ENCODE measurements at regions not wholly inside any gene's neighbourhood (a gene's known extent, or its start where the extent isn't known, plus 50 kb on each side); places are given as distances from the start of the nearest gene placed in this dataset.
"Not testable (repeated sequence)": the region's sequence is repeated elsewhere in the genome, so short reads cannot be mapped to it uniquely, and the experiment has no call there.

DNA sequence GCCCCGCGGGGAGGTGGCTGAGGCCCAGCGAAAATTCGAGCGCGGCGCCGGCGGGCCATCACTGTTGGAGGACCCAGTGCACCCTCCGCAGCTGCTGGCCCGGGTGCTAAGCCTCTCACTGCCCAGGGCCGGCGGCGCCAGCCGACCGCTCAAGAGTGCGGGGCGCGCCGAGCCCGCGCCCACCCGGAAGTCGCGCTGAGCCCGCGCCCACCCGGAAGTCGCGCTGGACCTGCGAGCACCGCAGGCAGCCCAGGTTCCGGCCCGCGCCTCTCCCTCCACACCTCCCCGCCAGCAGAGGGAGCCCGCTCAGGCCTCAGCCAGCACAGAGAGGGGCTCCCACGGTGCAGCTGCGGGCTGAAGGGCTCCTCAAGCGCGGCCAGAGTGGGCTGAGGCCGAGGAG, 165.5 kb upstream of the BDP1 start:
- not testable (repeated sequence) for H3K4me3 Mint-ChIP-seq; H3K36me3 Mint-ChIP-seq; ATAC-seq (ENCODE audit: low read depth); H3K4me1 Mint-ChIP-seq; H3K27ac Mint-ChIP-seq; H3K27me3 Mint-ChIP-seq; H3K9me3 Mint-ChIP-seq
- DNase-seq (ENCODE audit: low spot score in 2 of 2) = peak; percentile 62 to 72

DNA sequence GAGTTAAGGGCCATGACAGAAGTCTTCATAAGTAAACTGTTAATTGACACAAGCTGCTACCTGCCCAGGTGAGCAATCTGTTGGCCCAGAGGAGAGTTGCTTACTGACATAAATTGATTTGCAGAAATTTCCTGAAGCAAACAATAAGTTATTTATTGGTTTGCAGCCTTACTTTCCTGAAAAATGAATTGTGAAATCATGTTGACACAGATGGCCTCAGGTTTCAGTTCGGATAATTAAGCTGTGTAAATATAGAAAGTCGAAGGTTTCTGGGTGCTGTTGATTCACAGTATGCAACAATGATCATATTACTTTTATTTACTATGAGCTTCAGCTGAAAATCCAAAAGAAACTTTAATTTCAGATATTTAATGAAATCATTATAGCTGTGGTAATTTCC, 164.5 kb upstream of the BDP1 start:
- H3K4me1 Mint-ChIP-seq; DNase-seq (ENCODE audit: low spot score in 2 of 2); H3K27me3 Mint-ChIP-seq; H3K9me3 Mint-ChIP-seq; H3K27ac Mint-ChIP-seq; ATAC-seq (ENCODE audit: low read depth); H3K4me3 Mint-ChIP-seq; H3K36me3 Mint-ChIP-seq: not testable (repeated sequence)

Measured in memory B cell (primary cell).